ENCODE measurements at regions not wholly inside any gene's neighbourhood (a gene's known extent, or its start where the extent isn't known, plus 50 kb on each side); places are given as distances from the start of the nearest gene placed in this dataset.

DNA sequence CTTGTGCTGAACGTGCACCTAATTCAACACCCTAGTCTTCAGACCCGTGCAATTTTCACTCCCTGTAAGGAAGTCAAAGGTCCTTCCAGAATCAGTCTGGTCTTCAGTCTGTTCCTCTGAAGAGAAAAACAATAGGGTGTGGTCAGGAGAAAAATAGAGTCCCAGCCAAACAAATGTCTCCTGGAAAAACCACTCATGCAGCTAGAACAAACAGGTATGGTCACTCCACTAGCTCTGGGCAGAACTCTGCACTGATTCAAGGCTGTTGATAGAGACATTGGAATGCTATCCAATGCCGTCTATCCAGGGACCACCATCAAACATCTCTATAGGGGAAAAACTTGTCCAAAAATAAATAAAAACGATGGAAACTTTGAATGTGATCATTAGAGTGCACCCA lies 81.8 kb upstream of the MAP3K1 start:
- TF ChIP-seq, protein P1, sequence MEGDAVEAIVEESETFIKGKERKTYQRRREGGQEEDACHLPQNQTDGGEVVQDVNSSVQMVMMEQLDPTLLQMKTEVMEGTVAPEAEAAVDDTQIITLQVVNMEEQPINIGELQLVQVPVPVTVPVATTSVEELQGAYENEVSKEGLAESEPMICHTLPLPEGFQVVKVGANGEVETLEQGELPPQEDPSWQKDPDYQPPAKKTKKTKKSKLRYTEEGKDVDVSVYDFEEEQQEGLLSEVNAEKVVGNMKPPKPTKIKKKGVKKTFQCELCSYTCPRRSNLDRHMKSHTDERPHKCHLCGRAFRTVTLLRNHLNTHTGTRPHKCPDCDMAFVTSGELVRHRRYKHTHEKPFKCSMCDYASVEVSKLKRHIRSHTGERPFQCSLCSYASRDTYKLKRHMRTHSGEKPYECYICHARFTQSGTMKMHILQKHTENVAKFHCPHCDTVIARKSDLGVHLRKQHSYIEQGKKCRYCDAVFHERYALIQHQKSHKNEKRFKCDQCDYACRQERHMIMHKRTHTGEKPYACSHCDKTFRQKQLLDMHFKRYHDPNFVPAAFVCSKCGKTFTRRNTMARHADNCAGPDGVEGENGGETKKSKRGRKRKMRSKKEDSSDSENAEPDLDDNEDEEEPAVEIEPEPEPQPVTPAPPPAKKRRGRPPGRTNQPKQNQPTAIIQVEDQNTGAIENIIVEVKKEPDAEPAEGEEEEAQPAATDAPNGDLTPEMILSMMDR (IDR thresholded peaks at IDR 0.05 in 4 of 5, conservative IDR thresholded peaks at IDR 0.05 in 1 of 5) = no peak
- no peak for TF ChIP-seq POLR2A (IDR thresholded peaks at IDR 0.05)

Measured in gastrocnemius medialis (tissue), 4 donors.